Activated gamma-delta T cell treated with anti-CD3 and anti-CD28 coated beads, Interleukin-2, amount 50 U/mL, for 16 hours (primary cell): ENCODE measurements at regions not wholly inside any gene's neighbourhood (a gene's known extent, or its start where the extent isn't known, plus 50 kb on each side); places are given as distances from the start of the nearest gene placed in this dataset.

ENCODE experiments used
- DNase-seq: peaks from one replicate; pipeline ENCODE4 v3.0.0-alpha.2; 2020; ENCODE audit warnings: low read depth

DNA sequence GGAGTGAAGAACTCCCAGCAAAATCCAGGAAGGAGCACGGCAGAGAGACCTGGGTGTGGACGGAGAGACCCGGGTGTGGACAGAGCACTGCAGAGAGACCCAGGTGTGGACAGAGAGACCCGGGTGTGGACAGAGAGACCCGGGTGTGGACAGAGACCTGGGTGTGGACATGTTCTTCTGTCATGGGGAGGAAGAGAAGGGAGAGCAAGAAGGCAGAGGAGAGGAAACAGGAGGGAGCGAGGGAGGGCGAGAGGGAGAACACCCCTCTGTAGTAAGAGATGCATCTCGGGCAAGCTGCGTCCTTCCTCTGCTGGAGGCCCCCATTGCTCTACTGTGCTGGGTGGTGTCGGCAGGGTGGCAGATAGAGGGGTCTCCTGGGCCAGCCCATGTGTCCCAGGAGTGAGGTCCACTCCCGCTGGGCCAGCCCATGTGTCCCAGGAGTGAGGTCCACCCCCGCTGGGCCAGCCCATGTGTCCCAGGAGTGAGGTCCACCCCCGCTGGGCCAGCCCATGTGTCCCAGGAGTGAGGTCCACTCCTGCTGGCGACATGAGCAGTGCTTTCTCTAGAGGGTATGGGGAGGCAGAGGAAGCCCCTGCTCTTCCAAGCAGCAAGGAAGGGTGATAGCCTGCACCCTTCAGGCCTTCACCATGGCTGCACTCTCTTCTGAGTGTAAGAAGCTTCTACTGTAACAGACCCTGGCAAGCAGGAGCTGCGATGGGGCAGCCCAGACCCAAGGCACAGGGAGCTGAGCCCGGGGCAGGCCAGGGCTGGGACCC lies 934.2 kb downstream of the BRD1 start:
- no peak for DNase-seq

DNA sequence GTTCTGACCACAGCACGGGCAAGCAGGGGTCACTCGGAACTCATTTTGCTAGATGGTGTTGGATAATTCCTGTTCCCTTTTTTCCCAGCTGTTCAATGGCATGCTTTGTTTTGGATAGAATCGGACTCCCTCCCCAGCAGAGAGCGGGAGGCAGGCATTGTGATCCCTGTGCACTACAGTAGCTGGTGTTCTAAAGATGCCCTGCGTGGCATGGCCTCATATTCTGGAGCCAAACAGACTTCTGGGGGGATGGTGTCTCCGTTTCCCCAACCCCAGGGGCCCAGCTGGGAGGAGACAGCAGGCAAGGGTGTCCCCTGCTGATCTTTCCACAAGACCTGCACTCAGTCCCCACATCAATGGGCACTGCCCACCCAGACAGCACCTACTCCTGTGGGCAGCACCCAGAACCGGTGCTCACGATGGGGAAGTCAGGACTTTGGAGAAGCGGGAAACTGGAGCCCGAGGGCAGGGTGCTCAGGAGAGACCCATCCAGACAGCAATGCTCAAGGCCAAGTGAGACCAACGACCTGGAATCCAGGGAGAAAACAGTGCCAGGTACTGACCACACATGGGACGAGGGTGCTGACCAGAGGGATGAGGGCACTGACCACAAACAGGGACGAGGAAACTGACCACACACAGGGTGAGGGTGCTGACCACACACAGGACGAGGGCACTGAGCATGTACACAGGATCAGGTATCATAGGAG lies 934.9 kb downstream of the BRD1 start:
- no peak for DNase-seq

GRCh38 chr22:48891688-48892577 lies 935.7 kb downstream of the BRD1 start:
- no peak for DNase-seq

DNA sequence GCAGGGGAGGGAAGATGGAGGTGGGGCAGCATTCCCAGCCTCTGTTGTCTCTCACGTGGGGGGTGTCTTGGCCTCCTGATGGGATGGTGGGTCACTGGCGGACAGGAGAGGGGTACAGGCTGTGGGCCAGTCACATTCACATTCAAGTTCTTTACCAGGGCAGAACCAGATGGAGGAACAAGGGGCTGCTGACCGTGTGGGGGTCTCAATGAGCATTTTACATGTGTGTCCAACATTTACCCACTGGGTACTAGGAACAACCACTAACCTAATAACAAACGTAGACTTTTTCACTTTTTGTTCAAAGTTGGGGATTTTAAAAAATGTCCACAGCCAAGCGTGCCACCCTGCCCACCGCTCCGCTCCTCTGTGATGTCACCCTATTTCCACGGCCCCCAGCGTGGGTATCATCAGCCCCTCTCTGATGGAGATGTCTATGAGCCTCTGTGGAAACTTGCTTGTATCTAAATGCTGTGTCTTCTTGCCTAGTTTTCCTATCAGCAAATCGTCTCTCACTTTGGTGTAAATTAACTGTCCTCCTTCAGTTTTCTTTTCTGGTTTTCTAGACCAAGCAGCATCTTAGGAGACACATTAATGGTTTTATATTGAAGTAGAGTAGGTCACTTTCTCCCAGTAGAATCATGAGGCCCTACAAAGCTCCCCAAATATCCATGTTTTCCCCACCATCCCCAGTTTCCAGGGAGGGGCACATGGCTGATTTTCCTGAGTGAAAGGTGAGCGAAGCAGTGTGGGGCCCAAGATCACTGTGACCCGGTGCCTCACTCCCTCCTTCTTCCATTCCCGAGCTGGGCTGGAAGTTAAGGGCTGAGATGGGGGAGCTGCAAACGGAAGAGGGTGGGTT lies 936.7 kb downstream of the BRD1 start:
- no peak for DNase-seq

- no peak for DNase-seq
Observed at GRCh38 chr22:48889887-48890692, 937.6 kb downstream of the BRD1 start.

DNA sequence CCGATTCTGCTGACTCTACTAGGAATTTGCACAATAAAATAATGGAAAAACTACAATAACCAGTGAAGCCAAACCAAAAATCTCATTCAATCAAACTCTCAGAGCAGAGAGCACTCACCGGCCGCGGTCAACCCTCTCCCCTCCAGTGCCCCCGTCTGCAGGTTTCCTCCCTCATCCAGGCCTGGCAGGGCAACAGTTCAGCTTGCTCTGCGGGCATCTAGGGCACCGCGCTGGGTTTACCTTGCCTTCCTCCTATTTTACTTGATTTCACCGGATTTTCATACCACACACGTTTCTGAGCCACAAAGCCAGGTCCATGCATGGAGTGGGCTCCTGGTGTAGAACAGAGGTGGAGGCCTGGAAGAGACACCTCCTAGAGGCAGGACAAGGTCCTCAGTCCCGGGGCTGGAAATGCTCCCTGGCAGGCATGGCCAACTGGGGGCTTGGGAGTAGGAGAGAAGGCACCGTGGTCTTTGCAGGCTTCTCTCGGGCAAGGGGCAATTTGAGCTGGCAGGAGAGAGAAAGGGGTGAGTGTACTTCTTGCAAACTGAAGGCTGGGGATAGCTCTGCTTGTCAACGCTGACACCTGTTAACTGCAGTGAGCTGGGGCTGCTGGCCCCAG lies 938.4 kb downstream of the BRD1 start:
- no peak for DNase-seq

GRCh38 chr22:48888466-48889208 lies 939.0 kb downstream of the BRD1 start:
- no peak for DNase-seq

GRCh38 chr22:48887394-48888332 lies 940.0 kb downstream of the BRD1 start:
- no peak for DNase-seq

DNA sequence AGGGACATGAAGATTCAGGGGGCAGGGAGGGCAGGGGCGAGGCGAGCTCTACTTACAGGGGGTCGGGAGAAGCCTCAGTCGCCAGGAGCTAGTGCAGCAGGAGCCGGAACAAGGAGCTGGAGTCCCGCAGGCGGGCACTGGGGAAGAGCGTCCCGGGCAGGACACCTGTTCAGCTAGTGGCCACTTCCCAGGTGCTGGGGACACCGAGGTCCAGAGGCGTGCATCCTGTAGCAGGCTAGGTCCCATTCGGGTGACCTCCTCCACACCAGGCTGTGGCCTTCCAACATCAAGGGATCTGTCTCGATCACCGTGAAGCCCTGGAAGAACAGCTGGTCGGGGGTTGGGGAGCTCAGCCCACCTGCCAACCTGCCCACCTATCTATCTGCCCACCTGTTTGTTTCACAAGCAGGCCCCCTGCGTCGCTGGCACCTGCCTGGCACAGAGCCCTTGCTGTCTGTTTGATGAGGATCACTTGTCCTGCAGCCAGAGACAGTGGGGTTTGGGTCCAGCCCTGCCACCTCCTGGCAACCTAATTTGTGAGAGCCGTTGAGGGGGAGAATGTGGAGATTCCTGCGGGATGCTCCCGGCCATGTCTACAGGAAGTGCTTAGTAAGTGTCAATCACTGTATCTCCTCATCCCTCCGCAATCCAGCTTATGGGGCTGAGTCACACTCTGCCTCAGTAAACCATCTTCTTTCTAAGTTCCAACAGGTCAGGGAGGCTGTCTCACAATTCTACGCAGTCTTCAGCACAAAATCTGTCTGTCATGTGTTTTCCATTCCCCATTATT lies 940.9 kb downstream of the BRD1 start:
- no peak for DNase-seq

GRCh38 chr22:48885919-48886305 lies 941.8 kb downstream of the BRD1 start:
- DNase-seq, result no peak

DNA sequence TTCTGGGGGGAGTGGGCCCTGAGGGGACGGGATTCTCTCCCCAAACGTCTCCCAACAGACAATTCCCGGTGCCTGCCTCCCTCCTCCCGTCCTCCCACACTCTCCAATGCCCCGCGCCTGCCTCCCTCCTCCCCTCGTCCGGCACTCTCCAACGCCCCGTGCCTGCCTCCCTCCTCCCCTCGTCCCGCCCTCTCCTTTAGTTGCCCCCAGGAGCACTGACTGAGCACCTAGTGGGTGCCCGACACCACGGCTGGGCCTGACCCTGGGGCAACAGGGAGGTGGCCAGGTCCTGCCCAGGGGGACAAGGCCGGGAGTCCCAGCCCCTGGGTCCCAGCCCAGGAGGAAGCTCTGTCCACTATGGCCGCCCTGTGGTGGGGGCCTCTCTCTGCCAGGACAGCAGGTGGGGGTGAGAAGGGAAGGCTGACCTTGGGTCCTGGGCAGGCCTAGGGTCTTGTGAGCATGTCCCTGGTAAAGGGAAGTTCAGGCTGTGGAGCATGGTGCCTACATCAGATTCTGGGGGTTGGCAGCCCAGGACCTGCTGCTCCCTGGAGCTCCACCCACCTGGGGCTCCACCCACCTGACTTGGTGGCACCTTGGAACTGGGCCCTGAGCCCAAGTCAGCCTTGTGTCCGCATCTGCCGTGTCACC lies 942.3 kb downstream of the BRD1 start:
- no peak for DNase-seq

DNA sequence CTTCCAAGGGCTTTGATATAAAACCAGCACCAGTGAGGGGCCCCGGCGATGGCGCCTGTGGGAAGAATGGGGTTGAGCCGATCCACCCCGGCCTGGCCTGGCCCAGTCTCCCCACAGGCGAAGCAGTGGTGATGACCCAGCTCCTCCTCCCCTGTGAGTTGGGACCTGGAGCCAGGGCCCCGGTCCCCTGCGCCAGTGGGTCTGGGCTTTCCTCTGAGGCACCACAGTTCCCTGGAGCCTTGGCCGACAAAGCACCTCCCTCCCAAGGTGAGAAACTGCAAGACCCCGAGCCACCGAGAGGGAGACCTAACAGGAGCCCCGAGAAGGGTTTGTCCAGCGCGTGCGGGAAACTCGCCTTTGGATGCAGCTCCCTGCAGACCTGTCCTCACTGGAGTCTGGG lies 942.9 kb downstream of the BRD1 start:
- DNase-seq, result no peak

- DNase-seq, result no peak
Observed at GRCh38 chr22:48884324-48884723, 943.3 kb downstream of the BRD1 start.

DNA sequence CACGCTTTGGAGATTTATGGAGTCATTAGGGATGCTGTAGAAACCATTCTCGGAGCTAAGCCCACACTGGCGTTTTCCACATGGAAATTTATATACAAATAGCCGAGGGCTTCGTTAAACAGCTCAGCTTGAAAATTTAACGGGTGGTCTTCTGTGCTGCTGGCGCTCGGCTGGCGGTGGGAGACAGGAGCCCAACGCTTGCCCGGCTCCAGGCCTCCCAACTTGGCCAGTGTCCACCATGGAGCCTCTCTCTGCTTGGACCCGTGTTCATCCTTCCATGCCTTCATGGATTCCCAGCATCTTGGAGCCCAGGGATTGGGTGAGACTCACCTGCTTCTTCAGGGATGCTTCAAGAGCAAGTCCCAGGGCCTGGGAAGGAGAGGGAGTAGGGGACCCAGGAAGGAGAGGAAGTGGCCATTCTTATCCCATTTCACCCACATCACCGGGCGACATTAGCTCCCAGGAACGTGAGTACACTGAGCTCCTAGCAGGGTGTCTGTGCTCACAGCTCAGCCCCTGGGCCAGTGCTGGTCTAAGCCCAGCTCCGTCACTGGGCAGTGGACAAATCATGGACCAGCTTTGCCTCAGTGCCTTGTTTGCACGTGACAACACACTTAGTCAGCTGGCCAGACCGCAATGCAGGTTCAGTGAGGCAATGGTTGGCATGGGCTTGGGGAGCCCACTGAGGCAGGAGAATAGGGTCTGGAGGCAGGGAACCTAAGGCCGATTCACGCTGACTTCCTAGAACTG lies 944.3 kb downstream of the BRD1 start:
- no peak for DNase-seq

GRCh38 chr22:48882636-48883200 lies 945.0 kb downstream of the BRD1 start:
- DNase-seq, result no peak

GRCh38 chr22:48881326-48881980 lies 946.2 kb downstream of the BRD1 start:
- DNase-seq, result no peak
